ENCODE measurements at regions not wholly inside any gene's neighbourhood (a gene's known extent, or its start where the extent isn't known, plus 50 kb on each side); places are given as distances from the start of the nearest gene placed in this dataset.

- no peak for TF ChIP-seq CREB5 (CRISPR knock-in tag; IDR thresholded peaks at IDR 0.05; ENCODE audit: low read depth)
- TF ChIP-seq ZFP3 (CRISPR knock-in tag; IDR thresholded peaks at IDR 0.05), result no peak
- no peak for TF ChIP-seq RARB (CRISPR knock-in tag; IDR thresholded peaks at IDR 0.05)
Observed at GRCh38 chr5:20307391-20307790, 319.4 kb upstream of the CDH18 start.

Measured in SK-N-SH treated with all-trans-retinoic acid at 6 μM for 48 hours (cell line).